GM18873 (cell line): ENCODE measurements at regions not wholly inside any gene's neighbourhood (a gene's known extent, or its start where the extent isn't known, plus 50 kb on each side); places are given as distances from the start of the nearest gene placed in this dataset.
"Not testable (repeated sequence)": the region's sequence is repeated elsewhere in the genome, so short reads cannot be mapped to it uniquely, and the experiment has no call there.

ENCODE experiments used
- ATAC-seq: cut with Tn5 transposase; IDR thresholded peaks from one replicate; pipeline ENCODE4 v1.9.1; 2021; ENCODE audit warnings: mild to moderate bottlenecking, moderate library complexity, moderate number of reproducible peaks; ENCODE audit not compliant: unreplicated experiment, low FRiP score

DNA sequence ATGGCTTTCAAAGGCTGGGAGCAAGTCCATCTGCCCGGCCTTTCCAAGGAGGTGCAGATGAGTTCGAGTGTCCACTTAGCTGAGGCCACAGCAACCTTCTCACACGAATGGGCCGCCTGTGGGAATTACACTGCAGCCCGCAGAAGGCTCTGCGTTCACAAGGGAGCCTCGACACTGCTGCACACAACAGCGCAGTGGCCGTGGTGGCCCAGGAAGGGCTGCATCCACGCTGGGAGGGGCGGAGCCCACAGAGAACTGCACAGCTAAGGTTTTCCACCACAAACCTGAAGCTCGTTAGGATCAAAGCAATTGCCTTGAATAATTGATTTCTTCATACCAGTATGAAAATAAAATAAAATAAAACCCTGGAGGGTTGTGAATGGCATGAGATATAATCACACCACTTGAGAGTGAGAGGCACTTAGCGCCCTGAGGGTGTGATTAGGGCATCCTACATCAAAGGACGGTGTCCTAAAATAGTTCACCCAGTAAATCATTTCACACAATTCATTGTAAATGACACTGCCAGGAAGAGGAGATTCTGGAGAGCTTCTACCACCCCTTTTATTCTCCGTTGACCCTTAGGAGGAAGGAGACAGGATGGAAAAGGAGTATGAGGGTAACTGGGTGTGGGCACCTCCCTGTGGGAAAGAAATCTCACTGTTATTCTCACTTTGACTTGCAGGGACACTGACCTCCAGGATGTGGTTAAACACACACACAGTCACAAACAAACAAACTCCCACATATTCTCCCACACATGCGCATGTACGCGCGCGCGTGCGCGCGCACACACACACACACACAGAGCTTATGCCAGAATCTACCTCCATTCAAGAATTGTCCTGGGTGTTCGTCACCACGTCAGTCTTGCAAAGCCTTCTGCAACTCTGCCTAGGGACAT lies 256.6 kb upstream of the ID2 start:
- ATAC-seq: no peak

DNA sequence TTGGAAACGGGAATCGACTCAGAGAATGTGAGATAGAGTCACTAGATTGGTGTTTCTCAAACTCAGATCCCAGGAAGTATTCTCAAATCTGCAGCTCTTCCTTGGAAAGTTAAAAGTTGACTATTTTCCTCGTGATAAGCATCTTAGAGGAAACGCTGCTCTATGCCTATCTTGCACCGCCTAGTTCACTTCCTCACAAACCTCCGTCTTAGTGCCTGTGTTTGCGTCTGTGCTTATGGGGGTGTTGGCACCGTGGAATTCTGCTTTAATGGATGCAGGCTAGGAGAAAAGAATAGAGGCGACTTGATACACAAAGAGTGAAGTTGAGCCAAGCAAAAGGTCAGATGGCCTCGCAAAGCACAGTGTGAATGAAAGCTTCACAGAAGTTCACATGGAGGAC lies 255.3 kb upstream of the ID2 start:
- ATAC-seq: no peak

DNA sequence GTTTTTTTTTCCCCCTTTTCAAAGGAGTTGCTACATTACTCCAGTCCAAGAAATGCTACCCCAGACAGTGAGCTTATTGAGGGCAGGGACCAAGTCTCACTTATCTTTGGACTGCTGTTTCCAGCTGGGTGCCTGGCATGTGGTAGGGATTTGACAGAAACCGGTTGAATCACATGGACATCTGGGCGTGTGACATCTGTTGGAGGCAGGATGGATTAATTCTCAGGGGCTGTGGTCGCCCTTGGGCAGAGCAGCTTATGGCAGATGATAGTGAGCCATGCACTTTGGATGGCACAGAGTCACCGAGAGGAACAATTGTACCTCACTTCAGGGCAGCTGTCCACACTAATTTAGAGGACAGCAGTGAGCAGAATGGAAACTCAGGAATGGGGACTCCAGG lies 254.6 kb upstream of the ID2 start:
- no peak for ATAC-seq

DNA sequence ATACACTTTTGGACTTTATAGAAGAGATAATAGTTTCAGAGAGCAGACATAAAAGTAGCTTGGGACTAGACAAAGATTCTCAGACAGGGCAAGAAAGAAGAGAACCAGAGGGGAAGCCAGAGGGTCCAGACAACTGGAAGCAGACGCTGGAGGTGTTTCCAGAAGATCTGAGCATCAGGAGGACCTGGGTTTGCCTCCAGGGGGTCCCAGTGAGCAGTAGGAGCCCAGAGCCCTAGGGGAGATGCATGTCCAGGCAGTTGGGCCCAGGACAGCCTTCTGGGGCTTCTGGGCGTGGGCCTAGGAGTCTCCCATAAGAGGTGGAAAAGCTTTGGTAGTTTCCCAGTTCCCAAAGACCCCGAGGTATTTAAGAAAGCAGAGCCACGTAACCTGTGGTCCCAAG lies 251.2 kb upstream of the ID2 start:
- no peak for ATAC-seq

DNA sequence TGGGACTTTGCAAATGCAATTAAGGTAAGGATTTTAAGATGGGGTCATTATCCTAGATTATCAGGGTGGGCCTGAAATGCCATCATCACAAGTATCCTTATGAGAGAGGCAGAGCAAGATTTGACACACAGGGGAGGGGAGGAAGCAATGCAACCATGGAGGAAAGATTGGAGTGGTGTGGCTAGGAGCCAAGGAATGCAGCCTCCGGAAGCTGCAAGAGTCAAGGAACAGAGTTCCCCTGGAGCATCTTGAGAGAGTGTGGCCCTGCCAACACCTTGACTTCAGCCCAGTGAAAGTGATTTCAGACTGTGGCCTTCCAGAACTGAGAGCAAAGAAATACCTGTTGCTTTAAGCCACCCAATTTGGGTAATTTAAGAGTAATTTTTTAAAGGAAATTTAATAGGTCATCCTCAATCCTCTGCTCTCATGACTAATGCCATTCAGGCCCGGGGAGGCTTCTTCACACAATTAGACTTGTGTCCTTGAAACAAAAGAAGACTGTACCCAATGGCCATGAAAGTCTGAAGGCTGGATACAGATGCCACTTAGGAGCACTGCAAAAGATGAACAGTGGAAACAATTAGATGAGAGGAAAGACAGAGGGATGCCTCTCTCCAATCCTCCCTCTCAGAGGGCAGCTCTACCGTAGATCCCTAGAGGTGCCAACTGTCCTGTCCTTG lies 250.3 kb upstream of the ID2 start:
- ATAC-seq: no peak

DNA sequence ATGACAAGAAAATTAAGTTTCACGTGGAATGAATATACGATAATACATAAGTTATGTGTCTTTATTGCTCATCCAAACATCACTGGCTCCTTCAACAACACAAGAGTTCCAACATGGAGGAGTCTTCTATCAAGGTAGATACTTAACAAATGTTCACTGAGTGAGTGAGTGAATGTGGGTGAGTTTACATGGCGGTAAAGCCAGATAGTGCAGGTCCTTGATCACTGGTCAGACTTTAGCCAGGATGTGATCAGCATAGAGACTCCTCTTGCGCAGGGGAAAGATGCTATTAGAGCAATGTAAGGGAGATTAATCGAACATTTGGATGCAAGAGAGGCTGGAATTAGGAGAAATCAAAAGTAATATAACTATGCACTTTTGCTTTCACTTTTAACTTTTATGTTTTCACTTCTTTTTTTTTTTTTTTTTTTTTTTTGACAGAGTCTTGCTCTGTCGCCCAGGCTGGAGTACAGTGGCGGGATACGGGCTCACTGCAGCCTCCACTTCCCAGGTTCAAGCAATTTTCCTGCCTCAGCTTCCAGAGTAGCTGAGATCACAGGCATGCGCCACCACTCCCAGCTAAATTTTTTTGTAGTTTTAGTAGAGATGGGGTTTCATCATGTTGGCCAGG lies 249.0 kb upstream of the ID2 start:
- no peak for ATAC-seq

DNA sequence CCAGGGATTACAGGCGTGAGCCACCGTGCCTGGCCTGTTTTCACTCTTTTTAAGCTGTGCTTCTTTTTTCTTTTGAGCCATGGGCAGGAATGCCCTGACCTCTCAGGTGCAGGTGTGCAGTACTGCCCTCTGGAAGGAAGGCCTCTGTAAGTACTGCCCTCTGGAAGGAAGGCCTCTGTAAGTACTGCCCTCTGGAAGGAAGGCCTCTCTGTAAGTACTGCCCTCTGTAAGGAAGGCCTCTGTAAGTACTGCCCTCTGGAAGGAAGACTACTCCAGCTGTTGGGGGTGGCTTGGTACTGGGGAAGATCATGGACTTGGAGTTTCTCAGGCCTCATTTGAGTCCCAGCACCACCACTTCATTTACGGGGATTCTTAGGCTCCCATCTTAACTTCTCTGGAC lies 248.5 kb upstream of the ID2 start:
- ATAC-seq: no peak

DNA sequence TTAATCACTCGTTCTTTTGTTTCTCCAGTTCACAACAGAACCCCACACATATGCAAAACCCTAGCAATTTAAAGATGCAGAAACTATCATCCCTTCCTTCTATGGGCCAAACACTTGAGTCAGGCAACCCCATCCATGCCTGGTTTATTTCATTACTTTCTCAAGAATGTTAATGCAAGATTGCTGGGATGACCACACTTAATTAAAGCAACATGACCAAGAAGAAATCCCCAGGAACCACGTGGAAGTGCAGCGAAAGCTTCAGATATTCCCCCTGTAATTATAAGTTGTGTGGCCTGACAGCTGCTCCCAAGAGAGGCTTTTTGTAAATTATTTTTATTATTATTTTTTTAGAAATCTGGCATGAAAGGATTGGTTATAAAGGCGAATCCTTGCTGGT lies 246.2 kb upstream of the ID2 start:
- no peak for ATAC-seq

DNA sequence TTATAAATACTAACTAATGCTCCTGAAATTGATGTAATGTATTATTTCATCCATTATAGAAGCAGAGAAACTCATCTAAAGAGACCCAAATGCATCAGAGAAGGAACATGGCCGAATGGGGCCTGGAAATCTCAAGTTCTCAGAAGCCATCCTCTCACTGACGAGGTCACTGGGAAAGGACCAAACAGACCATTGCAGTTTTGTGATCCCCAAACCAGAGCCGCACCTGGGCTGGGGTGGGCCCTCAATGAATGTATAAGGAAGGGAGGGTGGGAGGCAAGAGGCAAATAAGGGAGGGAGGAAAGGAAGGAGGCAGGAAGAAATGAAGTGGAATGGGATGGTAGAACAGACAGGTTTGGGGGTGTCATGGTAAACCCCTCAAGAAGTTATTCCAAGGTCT lies 245.3 kb upstream of the ID2 start:
- ATAC-seq: no peak

DNA sequence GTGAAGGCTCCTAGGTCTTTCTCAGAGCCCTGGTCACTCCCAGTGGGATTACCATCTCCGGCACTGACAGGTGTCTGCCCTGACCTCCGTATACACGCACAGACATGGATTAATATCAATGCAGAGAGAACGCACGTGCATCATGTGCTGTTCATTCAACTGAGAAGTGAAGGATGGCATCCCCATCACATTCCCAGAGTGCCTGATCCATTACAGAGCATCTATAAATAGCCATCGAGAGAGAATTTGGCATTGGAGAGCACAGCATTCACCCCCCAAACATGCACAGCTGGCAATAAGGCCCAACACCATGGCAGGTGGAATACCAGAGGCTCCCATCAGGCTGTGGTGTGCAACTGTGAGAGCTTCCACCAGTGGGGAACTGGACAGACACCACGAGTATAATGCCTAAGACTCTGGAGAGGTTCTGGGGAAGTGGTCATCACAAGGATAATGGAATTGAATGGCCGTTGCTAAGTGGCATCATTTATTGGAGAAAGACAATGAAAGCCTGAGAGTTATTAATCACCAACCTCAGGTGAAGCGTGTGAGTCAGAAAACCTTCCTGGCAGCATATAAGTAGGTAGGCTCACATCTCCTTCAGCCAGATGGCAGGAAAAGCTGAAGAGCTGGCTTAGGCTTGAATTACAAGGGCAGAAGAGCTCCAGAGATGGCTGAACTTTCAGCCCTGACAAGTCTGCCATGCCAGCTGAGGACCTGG lies 244.5 kb upstream of the ID2 start:
- no peak for ATAC-seq

DNA sequence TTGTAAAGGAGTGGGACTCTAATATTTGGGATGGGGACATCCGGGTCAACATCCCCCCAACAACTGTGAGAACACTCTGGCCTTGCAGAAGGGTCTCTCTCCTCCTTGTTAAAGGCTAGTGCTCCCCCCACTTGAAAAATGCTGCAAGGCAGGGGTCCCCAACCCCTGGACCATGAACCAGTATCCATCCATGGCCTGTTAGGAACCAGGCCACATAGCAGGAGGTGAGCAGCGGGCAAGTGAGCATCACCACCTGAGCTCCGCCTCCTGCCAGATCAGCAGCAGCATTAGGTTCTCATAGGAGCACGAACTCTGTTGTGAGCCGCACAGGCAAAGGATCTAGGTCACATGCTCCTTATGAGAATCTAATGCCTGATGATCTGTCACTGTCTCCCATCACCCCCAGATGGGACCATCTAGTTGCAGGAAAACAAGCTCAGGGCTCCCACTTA lies 243.9 kb upstream of the ID2 start:
- no peak for ATAC-seq

DNA sequence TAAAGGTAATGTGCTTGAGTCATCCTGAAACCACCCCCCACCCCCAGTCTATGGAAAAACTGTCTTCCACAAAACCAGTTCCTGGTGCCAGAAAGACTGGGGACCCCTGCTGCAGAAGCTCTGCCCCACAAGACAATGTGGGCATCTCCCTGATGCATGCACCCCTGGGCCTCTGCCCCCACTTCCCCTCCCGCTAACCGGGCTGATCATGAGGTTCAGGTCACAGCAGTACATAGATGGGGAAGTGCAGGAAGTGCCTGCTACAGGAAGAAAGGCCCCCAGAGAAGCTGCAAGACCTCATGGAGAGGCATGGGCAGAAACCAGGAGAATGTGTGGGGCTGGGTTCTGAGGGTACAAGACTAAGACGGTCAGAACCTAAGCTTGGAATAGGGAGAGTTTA lies 243.4 kb upstream of the ID2 start:
- ATAC-seq: no peak

DNA sequence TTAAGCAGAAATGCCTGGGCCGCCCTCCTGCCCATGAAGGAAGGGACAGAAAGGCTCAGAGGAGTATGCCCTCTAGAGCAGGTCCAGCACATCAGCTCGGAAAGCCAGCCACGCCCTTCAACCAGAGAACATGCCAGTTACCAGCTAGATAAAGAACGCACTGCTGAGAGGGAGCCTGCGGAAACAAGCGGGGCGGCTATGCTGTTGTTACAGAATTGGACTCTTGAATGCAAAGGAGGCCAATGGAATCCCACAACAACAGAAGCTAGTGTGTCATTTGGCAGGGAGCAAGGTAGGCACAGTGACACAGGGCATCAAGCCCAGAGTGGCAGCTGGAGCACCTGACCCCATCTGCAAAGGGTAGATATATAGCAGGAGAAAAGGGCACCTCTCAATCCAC lies 242.9 kb upstream of the ID2 start:
- no peak for ATAC-seq

DNA sequence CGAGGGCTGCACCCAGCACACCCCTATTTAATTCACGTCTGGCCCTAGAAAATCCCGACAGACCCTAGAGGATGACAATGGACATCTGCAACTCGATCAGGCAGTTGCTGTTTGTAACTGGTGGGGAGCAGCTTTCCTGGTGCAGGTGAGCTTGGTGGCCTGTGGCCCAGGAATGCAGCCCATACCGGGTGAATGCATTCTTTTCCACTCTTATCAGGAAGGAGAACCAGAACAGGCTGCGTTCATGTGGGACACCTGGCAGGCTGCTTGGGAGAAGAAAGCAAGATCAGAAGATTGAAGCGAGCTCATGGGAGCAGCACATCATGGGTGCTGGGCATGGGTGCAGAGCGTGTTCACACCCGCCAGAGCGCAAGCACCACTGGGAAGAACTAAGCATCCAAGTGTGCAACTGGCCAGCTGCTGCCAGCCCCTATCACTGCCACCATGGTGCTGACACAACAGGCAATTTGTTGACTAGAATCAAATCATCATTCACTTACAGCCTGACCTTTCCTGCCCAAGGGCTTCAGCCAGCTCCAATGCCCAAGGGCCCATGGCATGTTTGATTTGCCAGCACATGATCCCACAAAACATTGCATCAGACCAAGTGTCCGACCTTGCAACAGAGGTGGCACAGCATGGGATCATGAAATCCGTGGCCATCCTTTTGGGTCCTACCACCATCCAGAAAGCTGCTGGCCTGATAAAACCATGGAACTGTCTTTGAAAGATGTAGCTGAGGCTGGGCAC lies 241.7 kb upstream of the ID2 start:
- no peak for ATAC-seq

DNA sequence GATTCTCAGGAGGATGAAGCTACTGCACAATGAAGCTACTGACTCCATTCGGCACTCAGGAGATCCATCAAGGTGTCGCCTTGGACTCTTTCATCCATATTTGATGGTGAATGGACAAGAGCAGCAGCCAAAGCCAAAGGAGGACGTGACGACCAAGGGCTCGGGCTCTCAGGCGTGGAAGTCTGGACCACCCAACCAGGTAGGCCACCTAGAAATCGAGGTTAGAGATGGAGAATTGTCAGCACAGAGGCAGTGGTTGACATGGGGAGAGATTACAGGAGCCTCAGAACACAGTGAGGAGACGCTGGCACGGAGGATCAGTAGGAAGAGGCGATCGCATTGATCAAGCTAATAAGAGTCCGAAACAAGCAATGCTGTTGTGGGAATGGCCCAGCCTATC lies 240.5 kb upstream of the ID2 start:
- no peak for ATAC-seq

DNA sequence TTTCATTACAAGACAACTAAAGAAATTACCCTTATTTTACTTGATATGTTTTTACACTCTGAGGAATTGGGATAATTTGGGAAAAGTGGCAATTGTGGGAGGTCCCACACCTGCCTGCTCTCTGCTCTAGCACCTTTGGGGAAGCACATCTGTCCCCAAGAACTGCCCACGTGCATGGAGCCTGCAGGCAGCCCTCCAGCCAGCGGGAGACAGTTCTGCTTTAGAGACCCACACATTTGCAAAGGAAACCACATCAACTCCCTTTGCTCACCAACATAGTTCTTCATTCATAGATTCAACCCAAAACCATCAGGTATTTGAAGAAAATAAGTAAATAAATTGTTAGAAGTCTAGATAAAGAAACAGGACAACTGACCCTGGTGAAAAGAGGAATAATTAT lies 239.9 kb upstream of the ID2 start:
- ATAC-seq: no peak

DNA sequence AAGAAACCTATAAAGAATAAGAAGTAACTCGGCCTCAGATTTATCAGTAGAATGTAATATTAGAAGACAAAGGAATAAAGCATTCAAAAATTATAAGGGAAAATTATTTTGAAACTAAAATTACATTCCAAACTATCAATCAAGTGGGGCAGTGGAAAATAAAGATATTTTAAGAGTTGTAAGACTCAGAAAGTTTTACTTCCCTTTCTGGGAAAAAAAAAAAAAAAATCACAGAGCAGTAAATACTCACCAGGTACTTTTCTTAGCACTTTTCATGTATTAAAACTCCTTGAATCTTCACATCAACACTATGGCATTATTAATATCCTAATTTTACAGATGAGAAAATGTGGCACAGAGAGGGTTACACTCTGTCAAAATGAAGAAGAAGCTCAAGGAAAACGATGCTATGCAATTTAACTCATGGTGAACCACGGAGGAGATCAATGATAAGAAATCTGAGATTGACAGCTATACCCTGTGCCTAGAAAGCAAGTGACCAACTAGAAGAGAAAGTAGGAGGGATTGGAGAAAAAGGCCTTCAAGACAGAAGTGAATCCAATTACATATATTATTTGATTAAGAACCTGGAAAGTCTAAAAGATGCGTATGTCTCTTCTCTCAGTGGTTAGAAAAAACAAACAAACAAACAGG lies 238.9 kb upstream of the ID2 start:
- no peak for ATAC-seq

DNA sequence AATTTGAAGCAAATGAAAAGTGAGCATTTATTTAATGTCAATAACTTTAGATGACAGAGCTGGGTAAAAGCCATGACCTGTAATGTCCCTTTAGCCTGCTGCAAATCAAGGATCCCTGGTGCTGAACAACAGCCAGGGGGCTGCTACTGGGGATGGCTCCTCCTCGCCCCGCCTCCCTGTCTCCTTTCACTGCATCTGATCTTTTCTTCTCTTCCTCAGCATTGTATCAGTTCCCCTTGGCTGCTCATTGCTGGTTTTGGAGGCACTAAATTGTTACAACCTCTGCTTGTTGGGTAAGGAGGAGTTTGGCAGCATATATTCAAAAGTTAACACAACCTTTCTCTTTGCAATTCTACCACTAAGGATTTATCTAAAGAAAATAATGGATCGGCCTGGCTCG lies 236.3 kb upstream of the ID2 start:
- ATAC-seq: no peak

DNA sequence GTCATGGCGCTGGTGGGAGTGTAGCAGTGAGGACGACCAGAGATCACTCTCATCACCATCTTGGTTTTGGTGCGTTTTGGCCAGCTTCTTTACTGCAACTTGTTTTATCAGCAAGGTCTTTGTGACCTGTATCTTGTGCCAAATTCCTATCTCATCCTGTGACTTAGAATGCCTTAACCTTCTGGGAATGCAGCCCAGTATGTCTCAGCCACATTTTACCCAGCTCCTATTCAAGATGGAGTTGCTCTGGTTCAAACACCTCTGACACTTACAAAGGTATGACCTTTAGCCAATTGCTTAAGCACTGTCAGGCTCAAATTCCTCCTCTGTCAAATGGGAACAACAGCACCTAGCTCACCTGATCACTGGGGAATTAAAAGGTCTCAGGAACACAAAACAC lies 235.1 kb upstream of the ID2 start:
- not testable (repeated sequence) for ATAC-seq
